Prostate gland (tissue), 2 donors: ENCODE measurements at regions not wholly inside any gene's neighbourhood (a gene's known extent, or its start where the extent isn't known, plus 50 kb on each side); places are given as distances from the start of the nearest gene placed in this dataset.

ENCODE experiments used
- DNase-seq: peaks from one replicate; pipeline ENCODE4 v3.0.0-alpha.2; 2019; ENCODE audit warnings: low spot score
- H3K27ac ChIP-seq, 2 donors: fragments of 200-600 bp; sonication (generic); 2 replicates each; pipeline ENCODE4 v1.5.1; 2017 to 2019
- H3K27me3 ChIP-seq: fragments of 200-600 bp; sonication (generic); replicated peaks from 2 replicates; pipeline ENCODE4 v1.5.1; 2019; ENCODE audit not compliant: insufficient read depth
- H3K36me3 ChIP-seq, 2 donors: fragments of 200-600 bp; sonication (generic); 1 replicate in 1 of 2; 2 replicates in 1 of 2; pipeline versions ENCODE4 v1.5.1 to v1.8.1; 2017 to 2019
- H3K4me1 ChIP-seq: fragments of 200-600 bp; sonication (generic); replicated peaks from 2 replicates; pipeline ENCODE4 v1.5.1; 2019
- H3K4me3 ChIP-seq, 2 donors: fragments of 200-600 bp; sonication (generic); 2 replicates each; pipeline ENCODE4 v1.5.1; 2017 to 2019
- H3K9me3 ChIP-seq: fragments of 200-600 bp; sonication (generic); 2 replicates; pipeline ENCODE4 v1.5.1; 2017
- CTCF ChIP-seq, 4 experiments: fragments of 200-600 bp in 2 of 4; fragments of 450-650 bp in 2 of 4; sonication (generic) in 2 of 4; IDR thresholded peaks; 1 replicate in 3 of 4; 2 replicates in 1 of 4; pipeline ENCODE4 v1.5.1; 2016 to 2019; ENCODE audit warnings: antibody characterized with exemption in 4 of 4, mild to moderate bottlenecking in 2 of 4, moderate library complexity in 2 of 4
- POLR2A ChIP-seq: fragments of 450-650 bp; IDR thresholded peaks from one replicate; pipeline ENCODE4 v1.6.1; 2016; ENCODE audit warnings: antibody characterized with exemption, mild to moderate bottlenecking
- POLR2AphosphoS5 ChIP-seq: sonication (generic); formaldehyde crosslinking; IDR thresholded peaks from one replicate; pipeline ENCODE4 v1.6.1; 2017; ENCODE audit warnings: antibody characterized with exemption
- WGBS: methylation state at CpG from one replicate; pipeline ENCODE4 v1.1.5; 2018; 5-methylcytosine and 5-hydroxymethylcytosine counted together
- intact Hi-C: fragments of 100-400 bp; cut with DNase I; formaldehyde crosslinking; loops from one replicate; pipeline ENCODE4 v1.14.2; 2022

DNA sequence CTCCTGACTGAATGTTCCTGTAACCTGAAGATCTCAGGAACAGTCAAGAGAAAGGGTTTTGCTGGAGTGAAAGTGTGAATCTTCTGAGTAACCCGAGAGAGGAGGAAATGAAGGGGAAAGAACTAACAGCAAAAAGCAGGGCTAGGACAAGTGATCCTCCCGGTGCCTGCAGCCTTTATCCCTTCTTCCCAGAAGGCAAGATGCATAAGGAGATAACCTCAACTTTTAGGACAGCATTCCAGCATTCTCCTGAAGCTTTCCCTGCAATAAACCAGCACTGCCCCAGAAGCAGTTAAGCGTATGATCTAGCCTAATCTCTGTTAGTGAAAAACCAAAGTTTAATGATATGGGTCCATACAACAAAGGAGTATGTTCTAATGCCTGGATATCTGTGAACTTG lies 298.8 kb downstream of the MEX3B start:
- Histone ChIP-seq H3K9me3 (no peaks in the 10 kb centered on the region), H3K36me3 (no peaks in the 10 kb centered on the region), H3K4me1 (no peaks in the 10 kb centered on the region), H3K27ac (no peak overlapping the region), H3K4me3 (no peak overlapping the region), H3K27me3 (no peaks in the 10 kb centered on the region)
- 50% methylated on average over 3 of the region's 3 CpGs for WGBS
- intact Hi-C loops, result no loop called here
- TF ChIP-seq CTCF (IDR thresholded peaks at IDR 0.05), result no peak
- TF ChIP-seq POLR2A, result no peak
- no peak for TF ChIP-seq POLR2AphosphoS5
- DNase-seq, result no peak

DNA sequence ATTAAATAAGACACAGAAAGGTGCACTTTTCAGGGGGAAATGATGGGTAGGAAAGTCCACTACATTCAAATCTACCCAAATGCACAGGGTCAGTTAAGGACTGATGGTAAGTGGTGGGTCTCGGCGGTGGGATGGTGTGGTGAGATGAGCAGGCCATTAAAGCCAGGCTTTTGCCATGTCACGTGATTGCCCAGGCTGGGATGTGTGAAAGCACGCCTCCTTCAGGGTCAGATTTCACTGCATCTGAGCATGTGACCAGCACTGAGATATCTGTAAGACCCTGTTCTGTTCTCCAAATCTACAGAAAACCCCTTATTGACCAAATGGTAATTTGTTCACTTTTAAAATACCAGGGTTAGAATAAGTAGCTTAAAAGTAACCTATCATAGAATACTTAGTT lies 301.5 kb downstream of the MEX3B start:
- WGBS, result 84% methylated on average over 4 of the region's 4 CpGs
- intact Hi-C loops, result no loop called here
- TF ChIP-seq CTCF (IDR thresholded peaks at IDR 0.05) (no peak), POLR2AphosphoS5 (no peak), POLR2A (no peak)

GRCh38 chr15:81740416-81740815 lies 305.4 kb downstream of the MEX3B start:
- H3K27ac ChIP-seq, result no peak overlapping the region
- no peaks in the 10 kb centered on the region for H3K4me1 ChIP-seq
- no peaks in the 10 kb centered on the region for H3K36me3 ChIP-seq
- TF ChIP-seq POLR2AphosphoS5 (no peak), CTCF (IDR thresholded peaks at IDR 0.05) (no peak), POLR2A (no peak)
- no peaks in the 10 kb centered on the region for H3K27me3 ChIP-seq
- no peak overlapping the region for H3K4me3 ChIP-seq
- no peaks in the 10 kb centered on the region for H3K9me3 ChIP-seq
- intact Hi-C loops, result no loop called here
- no peak for DNase-seq

More for the DNA sequence above, 301.5 kb downstream of the MEX3B start:
- Histone ChIP-seq H3K4me3 (no peak overlapping the region), H3K9me3 (no peaks in the 10 kb centered on the region), H3K27me3 (no peaks in the 10 kb centered on the region), H3K4me1 (no peaks in the 10 kb centered on the region), H3K36me3 (no peaks in the 10 kb centered on the region), H3K27ac (no peak overlapping the region)
- DNase-seq, result no peak

GRCh38 chr15:81729340-81729739 lies 316.5 kb downstream of the MEX3B start:
- 12% methylated on average over 3 of the region's 3 CpGs for WGBS
- no peaks in the 10 kb centered on the region for H3K27me3 ChIP-seq
- no peaks in the 10 kb centered on the region for H3K36me3 ChIP-seq
- no peak for DNase-seq
- no peaks in the 10 kb centered on the region for H3K4me1 ChIP-seq
- intact Hi-C loops, result loop anchor here (10.0 kb wide), 1 partner anchor 315 kb away; the partner anchor contains the start of gene MEX3B
- H3K4me3 ChIP-seq, result no peak overlapping the region
- TF ChIP-seq POLR2AphosphoS5 (no peak), CTCF (IDR thresholded peaks at IDR 0.05) (no peak), POLR2A (no peak)
- H3K9me3 ChIP-seq, result no peaks in the 10 kb centered on the region
- no peak overlapping the region for H3K27ac ChIP-seq

DNA sequence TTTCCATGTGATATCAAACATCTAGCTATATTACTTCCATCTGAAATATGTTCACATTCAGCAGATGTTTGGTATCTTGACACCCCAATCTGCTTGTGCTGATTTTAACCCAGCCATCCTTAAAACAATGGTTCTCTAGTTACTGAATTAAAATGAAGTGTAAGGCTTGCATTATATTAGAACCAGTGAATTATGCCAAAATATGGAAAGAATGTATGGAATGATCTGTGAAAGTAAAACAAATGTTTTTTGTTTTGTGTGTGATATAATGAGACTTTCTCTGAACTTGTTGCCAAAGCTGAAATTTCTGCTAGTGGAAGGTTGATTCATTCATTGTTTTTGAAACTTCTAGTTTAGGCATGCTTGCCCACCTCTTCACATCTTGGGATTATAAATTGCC lies 317.1 kb downstream of the MEX3B start:
- no peaks in the 10 kb centered on the region for H3K36me3 ChIP-seq
- no peak for DNase-seq
- no peaks in the 10 kb centered on the region for H3K9me3 ChIP-seq
- H3K27ac ChIP-seq, result no peak overlapping the region
- TF ChIP-seq POLR2A (no peak), POLR2AphosphoS5 (no peak), CTCF (IDR thresholded peaks at IDR 0.05) (no peak)
- H3K4me1 ChIP-seq, result no peaks in the 10 kb centered on the region
- no peaks in the 10 kb centered on the region for H3K27me3 ChIP-seq
- intact Hi-C loops, result loop anchor here (10.0 kb wide), 1 partner anchor 316 kb away; the partner anchor contains the start of gene MEX3B
- no peak overlapping the region for H3K4me3 ChIP-seq
